Breast epithelium (tissue), 4 donors: ENCODE measurements at regions not wholly inside any gene's neighbourhood (a gene's known extent, or its start where the extent isn't known, plus 50 kb on each side); places are given as distances from the start of the nearest gene placed in this dataset.
"Not testable (repeated sequence)": the region's sequence is repeated elsewhere in the genome, so short reads cannot be mapped to it uniquely, and the experiment has no call there.

Experiments
- DNase-seq, 2 donors: peaks; one replicate each; pipeline ENCODE4 v3.0.0-alpha.2; 2019; ENCODE audit warnings: low spot score in 2 of 2
- H3K27ac ChIP-seq, 2 donors: fragments of 200-600 bp; sonication (generic) in 1 of 2; one replicate each; pipeline ENCODE4 v1.5.1; 2016 to 2019; ENCODE audit warnings: mild to moderate bottlenecking in 1 of 2
- H3K27me3 ChIP-seq, 2 donors: fragments of 200-600 bp; sonication (generic) in 1 of 2; one replicate each; pipeline versions ENCODE4 v1.5.1 to v1.6.0; 2017 to 2019; ENCODE audit warnings: control low read depth in 1 of 2, mild to moderate bottlenecking in 1 of 2
- H3K36me3 ChIP-seq: fragments of 200-600 bp; one replicate; pipeline ENCODE4 v1.5.1; 2019
- H3K4me1 ChIP-seq, 2 donors: fragments of 200-600 bp; sonication (generic); one replicate each; pipeline ENCODE4 v1.5.1; 2016 to 2019; ENCODE audit warnings: control low read depth in 1 of 2
- H3K4me3 ChIP-seq, 3 donors: fragments of 200-600 bp; sonication (generic); 1 replicate in 2 of 3; 2 replicates in 1 of 3; pipeline ENCODE4 v1.5.1; 2016 to 2019; ENCODE audit warnings: mild to moderate bottlenecking in 3 of 3, moderate library complexity in 2 of 3
- H3K9me3 ChIP-seq, 2 donors: fragments of 200-600 bp; sonication (generic) in 1 of 2; one replicate each; pipeline ENCODE4 v1.5.1; 2016 to 2019; ENCODE audit warnings: control low read depth in 1 of 2
- CTCF ChIP-seq, 3 donors: fragments of 450-650 bp; IDR thresholded peaks; one replicate each; pipeline ENCODE4 v1.5.1; 2016 to 2017; ENCODE audit warnings: antibody characterized with exemption in 3 of 3, mild to moderate bottlenecking in 3 of 3, moderate library complexity in 3 of 3
- POLR2A ChIP-seq: fragments of 450-650 bp; IDR thresholded peaks from one replicate; pipeline ENCODE4 v1.6.1; 2016; ENCODE audit warnings: antibody characterized with exemption, mild to moderate bottlenecking, moderate library complexity
- POLR2AphosphoS5 ChIP-seq, 3 donors: sonication (generic); formaldehyde crosslinking; IDR thresholded peaks; one replicate each; pipeline ENCODE4 v1.6.1; 2017; ENCODE audit warnings: antibody characterized with exemption in 3 of 3
- intact Hi-C: fragments of 100-400 bp; cut with DNase I; formaldehyde crosslinking; loops from one replicate; pipeline ENCODE4 v1.15.1; 2023; ENCODE audit warnings: low total_unique reads

DNA sequence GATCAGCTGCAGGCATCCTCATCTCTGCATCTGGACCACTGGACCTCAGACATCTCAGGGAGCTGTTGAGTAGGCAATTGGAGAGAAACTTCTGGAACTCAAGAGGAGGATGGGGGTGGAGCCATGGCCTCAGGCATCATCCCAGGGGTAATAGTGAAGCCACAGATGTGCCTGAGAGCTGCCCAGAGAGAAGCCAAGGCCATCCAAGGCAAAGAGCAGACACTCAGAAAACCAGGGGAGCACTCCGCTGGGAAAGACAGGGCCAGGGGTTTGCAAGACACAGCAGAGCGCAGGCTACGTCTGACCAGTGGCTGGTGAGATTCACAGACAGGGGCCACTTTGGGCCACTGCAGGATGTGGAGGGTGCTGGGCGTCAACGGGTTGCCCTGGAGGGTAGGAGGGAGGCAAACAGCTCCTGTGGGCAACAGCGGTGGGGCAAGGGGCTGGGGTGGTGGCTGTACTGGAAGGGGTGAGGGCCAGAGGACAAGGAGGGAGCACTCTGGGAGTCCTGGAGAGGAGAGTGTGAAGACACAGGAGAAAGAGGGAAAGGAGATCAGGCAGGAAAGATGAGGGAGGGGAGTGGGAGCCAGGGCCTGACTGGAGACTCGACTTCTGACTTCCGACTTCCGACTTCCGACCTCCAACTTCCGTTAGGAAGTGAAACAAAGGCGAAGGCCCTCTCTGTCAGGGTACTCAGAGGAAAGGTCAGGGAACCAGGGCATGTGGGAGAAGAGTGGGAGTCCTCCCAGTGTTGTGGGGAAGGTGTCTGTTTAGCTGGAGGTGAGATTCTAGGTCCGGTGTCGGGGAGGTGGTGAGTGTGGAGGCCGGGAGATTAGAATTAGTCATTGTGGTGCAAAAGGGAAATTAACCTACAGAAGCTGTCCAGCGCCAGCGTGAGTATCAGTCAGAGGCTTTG is 69.7 kb upstream of the ANTXRL start:
- no peak for TF ChIP-seq CTCF (IDR thresholded peaks at IDR 0.05)
- TF ChIP-seq POLR2A = no peak
- TF ChIP-seq POLR2AphosphoS5 (IDR thresholded peaks at IDR 0.05) = no peak

GRCh38 chr10:46217752-46218453 is 68.9 kb upstream of the ANTXRL start:
- H3K27ac ChIP-seq = no peak overlapping the region
- no peaks in the 10 kb centered on the region for H3K27me3 ChIP-seq
- TF ChIP-seq CTCF (IDR thresholded peaks at IDR 0.05) = no peak
- TF ChIP-seq POLR2A = no peak
- TF ChIP-seq POLR2AphosphoS5 (IDR thresholded peaks at IDR 0.05) = no peak
- H3K4me3 ChIP-seq = no peak overlapping the region
- H3K9me3 ChIP-seq = no peaks in the 10 kb centered on the region
- H3K4me1 ChIP-seq = no peaks in the 10 kb centered on the region
- no peak for DNase-seq
- intact Hi-C loops = no loop called here
- H3K36me3 ChIP-seq = no peaks in the 10 kb centered on the region

More for the DNA sequence above, 69.7 kb upstream of the ANTXRL start:
- Histone ChIP-seq H3K27me3 (no peaks in the 10 kb centered on the region), H3K27ac (no peak overlapping the region), H3K36me3 (no peaks in the 10 kb centered on the region), H3K4me3 (no peak overlapping the region), H3K9me3 (no peaks in the 10 kb centered on the region), H3K4me1 (no peaks in the 10 kb centered on the region)
- intact Hi-C loops = no loop called here
- DNase-seq = no peak

DNA sequence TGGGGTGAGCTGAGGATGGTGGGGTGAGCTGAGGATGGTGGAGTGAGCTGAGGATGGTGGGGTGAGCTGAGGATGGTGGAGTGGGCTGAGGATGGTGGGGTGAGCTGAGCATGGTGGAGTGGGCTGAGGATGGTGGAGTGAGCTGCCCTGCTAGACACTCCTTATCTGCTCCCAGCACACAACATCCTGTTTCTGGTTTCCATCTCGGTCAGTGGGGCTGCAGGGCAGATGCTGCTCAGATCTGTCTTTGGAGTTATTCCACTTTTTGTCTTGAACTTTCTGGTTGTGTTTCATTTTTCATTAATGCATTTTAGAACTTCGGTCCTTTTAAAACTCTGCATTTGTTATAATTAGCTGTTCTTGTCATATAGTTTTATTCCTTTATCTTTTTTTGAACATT is 67.9 kb upstream of the ANTXRL start:
- no peak overlapping the region for H3K27ac ChIP-seq
- no peaks in the 10 kb centered on the region for H3K27me3 ChIP-seq
- no peaks in the 10 kb centered on the region for H3K9me3 ChIP-seq
- intact Hi-C loops = no loop called here
- DNase-seq = no peak
- no peaks in the 10 kb centered on the region for H3K4me1 ChIP-seq
- TF ChIP-seq POLR2A = no peak
- TF ChIP-seq POLR2AphosphoS5 (IDR thresholded peaks at IDR 0.05) = no peak
- TF ChIP-seq CTCF (IDR thresholded peaks at IDR 0.05) = no peak
- no peaks in the 10 kb centered on the region for H3K36me3 ChIP-seq
- H3K4me3 ChIP-seq = no peak overlapping the region

- H3K27me3 ChIP-seq, H3K36me3 ChIP-seq, H3K27ac ChIP-seq, DNase-seq, H3K4me1 ChIP-seq, H3K9me3 ChIP-seq, intact Hi-C loops, H3K4me3 ChIP-seq: not testable (repeated sequence)
Measured at GRCh38 chr10:46219431-46219990, 67.3 kb upstream of the ANTXRL start.

GRCh38 chr10:46220187-46220586 is 66.6 kb upstream of the ANTXRL start:
- TF ChIP-seq CTCF (IDR thresholded peaks at IDR 0.05) (no peak), POLR2A (no peak), POLR2AphosphoS5 (IDR thresholded peaks at IDR 0.05) (no peak)
- no peaks in the 10 kb centered on the region for H3K36me3 ChIP-seq
- no peak overlapping the region for H3K4me3 ChIP-seq
- H3K27me3 ChIP-seq = no peaks in the 10 kb centered on the region
- intact Hi-C loops = no loop called here
- H3K27ac ChIP-seq = no peak overlapping the region
- no peaks in the 10 kb centered on the region for H3K4me1 ChIP-seq
- no peak for DNase-seq
- H3K9me3 ChIP-seq = no peaks in the 10 kb centered on the region
